ENCODE measurements at regions not wholly inside any gene's neighbourhood (a gene's known extent, or its start where the extent isn't known, plus 50 kb on each side); places are given as distances from the start of the nearest gene placed in this dataset.

DNA sequence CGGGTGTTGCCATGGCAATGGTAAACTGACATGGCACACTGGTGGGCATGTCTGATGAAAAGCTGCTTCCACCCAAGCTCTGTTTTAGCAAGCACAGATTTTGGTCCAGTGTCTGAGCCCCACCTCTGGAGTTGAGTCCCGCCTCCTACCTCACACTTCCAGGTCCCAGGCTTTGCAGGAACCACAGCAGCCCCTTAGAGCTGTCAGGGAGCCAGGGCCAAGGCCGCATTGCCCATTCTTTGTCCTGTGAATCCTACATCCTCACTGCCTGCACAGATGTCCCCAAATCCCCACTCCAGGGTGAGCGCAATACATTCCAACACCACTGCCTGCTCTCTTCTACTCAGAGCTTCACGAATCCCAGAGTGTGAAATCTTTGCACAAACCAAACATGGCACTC lies 292.2 kb downstream of the PREX1 start:
- no peak for TF ChIP-seq AR (CRISPR knock-in tag; IDR thresholded peaks at IDR 0.05)
- TF ChIP-seq SMAD4 (CRISPR knock-in tag; IDR thresholded peaks at IDR 0.05) = no peak
- no peak for TF ChIP-seq JUN (CRISPR knock-in tag; IDR thresholded peaks at IDR 0.05)
- TF ChIP-seq CTCF (IDR thresholded peaks at IDR 0.05) = no peak
- TF ChIP-seq TEAD1 (CRISPR knock-in tag; IDR thresholded peaks at IDR 0.05) = no peak
- TF ChIP-seq ELF4 (CRISPR knock-in tag; IDR thresholded peaks at IDR 0.05; ENCODE audit: low read depth) = no peak
- TF ChIP-seq ZNF512 (CRISPR knock-in tag; IDR thresholded peaks at IDR 0.05; ENCODE audit: borderline replicate concordance) = no peak
- no peak for TF ChIP-seq ZSCAN18 (CRISPR knock-in tag; IDR thresholded peaks at IDR 0.05)
- TF ChIP-seq USF2 (CRISPR knock-in tag; IDR thresholded peaks at IDR 0.05) = no peak
- TF ChIP-seq NR2C2 (CRISPR knock-in tag; IDR thresholded peaks at IDR 0.05) = no peak
